Right forelimb (tissue), 1 donor: ENCODE measurements at regions not wholly inside any gene's neighbourhood (a gene's known extent, or its start where the extent isn't known, plus 50 kb on each side); places are given as distances from the start of the nearest gene placed in this dataset.
"Not testable (repeated sequence)": the region's sequence is repeated elsewhere in the genome, so short reads cannot be mapped to it uniquely, and the experiment has no call there.

Experiments used
- DNase-seq: peaks from one replicate; pipeline ENCODE4 v3.0.0-alpha.2; 2018

DNA sequence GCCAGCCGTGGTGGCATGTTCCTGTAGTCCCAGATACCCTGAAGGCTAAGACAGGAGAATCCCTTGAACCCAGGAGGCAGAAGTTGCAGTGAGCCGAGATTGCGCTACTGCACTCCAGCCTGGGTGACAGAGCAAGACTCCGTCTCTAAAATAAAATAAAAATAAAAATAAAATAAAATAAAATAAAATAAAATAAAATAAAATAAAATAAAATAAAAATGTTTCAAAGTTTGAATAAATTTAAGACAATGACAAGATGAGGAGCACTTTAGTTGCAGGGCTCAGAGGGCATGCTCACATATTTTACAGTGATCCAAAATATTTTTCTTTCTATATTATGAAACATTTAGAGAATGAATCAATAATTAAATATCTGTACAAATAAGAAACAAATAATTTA is 374.3 kb upstream of the ARRDC3 start:
- DNase-seq = not testable (repeated sequence)

DNA sequence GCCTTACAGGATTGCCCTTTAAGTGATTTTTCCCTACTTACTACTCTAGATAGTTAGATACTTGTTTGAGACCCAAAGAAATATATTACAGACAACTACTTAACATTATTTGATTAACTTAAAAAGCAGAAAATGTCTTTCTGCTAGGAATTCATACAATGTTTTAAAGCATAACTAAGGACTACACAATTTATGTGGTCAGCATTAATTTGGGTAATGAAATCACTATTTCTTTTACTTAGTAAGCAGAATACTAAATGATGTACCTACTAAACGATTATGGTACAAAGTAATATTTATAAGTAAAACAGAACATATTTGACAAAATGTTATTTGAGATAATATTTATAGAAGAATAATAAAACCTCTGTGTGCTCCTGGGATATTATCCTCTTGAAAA is 371.9 kb upstream of the ARRDC3 start:
- DNase-seq = no peak

DNA sequence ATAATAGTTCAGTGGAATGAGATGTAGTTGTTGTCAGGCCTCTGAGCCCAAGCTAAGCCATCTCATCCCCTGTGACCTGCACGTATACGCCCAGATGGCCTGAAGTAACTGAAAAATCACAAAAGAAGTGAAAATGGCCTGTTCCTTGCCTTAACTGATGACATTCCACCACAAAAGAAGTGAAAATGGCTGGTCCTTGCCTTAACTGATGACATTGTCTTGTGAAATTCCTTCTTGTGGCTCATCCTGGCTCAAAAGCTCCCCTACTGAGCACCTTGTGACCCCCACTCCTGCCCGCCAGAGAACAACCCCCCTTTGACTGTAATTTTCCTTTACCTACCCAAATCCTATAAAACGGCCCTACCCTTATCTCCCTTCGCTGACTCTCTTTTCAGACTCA is 361.4 kb upstream of the ARRDC3 start:
- DNase-seq = not testable (repeated sequence)

DNA sequence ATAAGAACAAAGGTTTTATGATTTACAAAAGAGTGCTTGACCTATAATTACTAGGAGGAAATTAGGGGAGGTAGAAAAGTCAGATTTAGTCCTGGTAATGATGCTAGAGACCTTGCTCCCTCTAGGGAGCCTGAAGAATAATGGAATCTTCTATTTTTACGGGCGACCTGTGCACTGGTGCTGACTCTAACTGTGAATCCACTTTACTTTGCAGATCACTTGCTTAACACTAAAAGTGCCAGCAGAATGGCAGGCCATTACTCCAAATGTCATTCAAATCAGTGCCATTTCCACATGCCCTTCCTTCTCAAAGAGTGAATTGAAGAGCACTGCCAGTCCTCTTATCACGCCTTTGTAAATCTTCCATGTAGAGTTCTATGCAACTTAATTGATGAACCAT is 359.4 kb upstream of the ARRDC3 start:
- no peak for DNase-seq

DNA sequence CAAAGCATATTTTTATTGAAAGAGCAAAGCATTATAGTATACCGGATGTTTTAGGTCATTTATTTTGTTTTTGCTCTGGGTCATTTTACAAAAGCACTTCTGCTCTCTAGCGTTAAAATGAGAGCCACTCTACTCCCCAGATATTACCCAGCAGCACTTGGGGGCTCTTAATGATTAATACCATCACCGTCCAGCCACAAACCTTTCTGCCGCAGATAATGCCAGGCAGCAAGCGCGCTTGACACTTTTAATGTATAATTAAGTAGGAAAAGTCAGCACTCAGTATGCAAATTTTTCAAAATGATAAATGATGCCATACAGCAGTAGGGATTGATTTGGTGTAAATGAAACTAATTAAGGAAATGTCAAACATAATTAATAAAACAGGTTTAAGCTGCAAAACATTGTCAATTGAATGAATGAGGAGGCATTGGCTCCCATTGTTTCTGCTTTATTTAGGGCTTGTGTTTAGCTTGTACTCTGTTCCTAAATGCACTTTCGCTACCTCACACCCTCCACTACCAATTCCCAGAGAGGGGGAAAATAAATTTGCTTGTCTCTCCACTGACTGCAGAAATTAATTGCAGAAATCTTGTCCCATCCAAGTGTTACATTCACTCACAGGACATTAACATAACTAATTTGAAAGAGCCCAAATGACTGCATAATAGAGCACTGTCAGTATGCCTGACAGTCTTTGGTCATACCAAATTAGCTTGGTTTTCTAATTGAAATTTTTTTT is 358.8 kb upstream of the ARRDC3 start:
- no peak for DNase-seq

DNA sequence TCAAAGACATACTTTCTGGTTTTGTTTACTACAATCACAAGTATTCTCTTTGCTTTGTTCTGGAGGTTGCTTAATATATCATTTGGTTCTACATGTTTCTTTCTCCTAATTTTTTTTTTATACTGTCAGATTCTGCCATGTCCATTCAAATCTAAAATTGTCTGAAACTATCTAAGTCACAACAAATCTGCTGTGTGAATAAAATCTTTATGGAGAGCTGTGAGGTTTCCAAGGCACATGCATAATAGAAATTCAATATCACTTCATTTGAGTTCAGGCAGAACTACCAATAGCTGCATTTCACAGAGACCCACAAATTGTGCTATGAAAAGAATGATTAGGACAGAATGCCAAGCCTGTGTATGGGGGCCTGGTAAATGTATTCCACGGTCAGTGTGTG is 346.9 kb upstream of the ARRDC3 start:
- no peak for DNase-seq

DNA sequence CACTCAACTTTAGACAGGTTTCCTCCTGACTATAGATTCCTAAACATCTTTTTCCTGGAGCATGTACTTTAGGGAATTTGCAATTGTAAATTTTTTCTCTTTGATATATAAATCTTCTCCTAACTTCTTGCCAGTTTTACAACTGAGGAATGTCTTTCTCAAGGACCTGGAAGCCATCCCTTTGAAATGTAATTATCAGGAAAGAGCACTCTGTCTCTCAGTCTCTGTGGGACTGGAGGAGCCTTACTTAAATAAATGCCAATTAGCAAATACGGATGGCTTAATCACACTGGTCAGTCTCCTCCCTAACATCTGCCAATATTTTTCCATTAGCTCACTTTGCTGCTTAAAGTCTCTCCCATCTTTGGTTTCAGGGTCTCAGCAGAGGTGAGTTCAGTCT is 344.3 kb upstream of the ARRDC3 start:
- DNase-seq = no peak

DNA sequence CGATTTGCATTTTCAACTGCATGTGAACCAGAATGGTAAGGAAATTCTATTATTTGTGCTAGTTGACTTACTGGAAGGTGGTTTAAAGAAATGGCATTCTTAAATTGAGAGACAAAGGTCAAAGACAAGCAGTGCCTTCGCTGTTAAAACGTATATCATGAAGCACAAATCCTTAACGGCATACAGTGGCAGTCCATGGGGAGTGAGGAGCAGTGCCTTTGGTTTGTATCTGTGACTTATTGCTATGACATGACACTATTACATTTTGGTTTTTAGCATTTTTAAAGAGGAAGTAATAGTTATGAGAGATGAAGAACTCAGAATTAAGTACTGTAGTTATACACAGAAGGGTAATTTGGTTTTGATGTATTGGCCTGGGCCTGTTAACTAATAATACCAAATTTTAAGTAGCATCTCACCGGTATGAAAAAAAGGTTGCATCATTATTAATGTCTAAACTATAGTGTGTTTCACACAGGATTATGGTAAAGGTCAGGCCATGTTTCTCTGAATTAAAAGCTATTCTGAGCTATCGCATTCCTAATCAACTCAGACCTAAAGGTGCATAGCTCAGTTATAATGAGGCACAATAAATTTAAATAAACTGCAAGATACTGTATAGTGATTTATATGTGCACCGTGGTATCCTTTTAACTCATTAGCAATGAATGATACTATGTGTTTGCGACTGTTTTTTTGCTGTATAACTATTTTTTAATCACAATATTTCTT is 339.8 kb upstream of the ARRDC3 start:
- no peak for DNase-seq

DNA sequence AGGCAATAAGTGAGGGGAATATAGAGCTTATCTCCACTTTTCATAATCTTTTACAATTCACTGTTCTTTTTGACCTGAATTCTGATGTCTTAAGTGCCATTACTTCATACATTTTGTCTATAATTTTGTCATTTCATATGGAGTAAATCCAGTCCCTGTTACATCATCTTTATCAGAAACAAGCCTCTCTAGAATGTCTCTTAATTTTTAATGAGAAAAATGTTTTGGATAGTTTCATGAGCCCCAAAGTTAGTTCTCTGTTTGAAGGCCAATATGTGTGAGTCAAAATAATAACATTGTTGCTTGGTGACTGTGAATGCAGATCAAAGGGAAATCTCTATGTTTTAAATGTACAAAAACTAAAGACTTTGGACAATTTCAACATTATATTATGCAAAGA is 329.6 kb upstream of the ARRDC3 start:
- DNase-seq = no peak

DNA sequence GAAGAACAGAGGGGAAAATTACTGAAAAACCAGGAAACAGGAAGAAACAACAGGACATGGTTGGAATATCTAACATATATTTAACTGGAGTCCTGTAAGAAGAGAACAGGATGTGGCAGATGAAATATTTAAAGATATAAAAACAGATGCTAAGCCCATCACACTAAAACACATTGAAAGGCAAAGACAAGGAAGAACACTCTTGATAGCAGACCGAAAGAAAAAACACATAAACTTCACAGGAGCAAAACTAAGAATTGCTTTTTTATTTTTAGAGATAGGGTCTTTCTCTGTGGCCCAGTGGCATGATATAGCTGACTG is 324.4 kb upstream of the ARRDC3 start:
- no peak for DNase-seq

DNA sequence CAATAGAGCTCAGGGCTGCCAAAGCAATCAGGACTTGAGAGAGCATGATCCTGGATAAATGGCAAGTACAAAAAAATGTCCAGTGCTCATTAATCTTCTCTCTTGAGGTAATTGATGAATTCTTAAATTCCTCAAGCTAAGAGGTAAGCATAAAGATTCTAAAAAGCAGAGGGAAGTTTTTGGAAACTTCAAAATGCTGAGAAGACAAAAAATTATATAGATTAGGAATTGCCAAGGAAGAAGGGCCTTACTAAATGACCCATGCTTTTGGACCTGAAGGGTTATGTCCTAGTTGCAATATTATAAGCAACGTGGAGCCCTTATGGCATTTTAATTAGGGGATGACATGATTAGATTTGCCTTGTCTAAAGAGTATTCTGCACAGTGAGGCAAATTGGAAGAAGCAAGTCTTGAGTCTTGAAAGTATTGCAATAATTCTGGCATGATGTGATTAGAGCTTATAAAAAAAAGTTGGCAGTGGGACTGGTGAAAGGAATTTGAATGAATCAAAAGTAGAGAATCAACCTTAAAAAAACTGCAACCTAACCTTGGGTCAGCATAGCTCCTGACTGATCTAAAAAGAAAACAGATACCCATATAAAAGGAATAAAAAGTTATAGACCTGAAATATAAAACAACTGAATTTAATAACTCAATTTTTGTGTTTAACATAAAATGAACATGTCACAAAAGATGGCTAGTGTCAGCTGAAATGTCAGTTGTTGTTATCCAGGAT is 323.8 kb upstream of the ARRDC3 start:
- no peak for DNase-seq

DNA sequence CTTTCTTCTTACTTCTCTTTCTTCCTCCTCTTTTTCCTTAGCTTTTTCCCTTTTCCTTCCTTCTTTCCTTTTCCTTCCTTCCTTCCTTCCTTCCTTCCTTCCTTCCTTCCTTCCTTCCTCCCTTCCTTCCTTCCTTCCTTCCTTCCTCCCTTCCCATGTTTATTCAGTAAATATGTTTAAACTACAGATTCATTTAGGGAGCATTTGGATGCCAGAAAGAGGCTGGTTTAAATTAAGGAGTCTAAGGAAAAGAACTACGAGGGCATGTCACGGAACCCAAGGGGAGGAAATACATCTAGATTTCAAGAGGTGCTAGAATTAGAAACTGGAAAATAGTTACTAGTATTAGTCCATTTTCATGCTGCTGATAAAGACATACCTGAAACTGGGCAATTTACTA is 320.0 kb upstream of the ARRDC3 start:
- DNase-seq = no peak

DNA sequence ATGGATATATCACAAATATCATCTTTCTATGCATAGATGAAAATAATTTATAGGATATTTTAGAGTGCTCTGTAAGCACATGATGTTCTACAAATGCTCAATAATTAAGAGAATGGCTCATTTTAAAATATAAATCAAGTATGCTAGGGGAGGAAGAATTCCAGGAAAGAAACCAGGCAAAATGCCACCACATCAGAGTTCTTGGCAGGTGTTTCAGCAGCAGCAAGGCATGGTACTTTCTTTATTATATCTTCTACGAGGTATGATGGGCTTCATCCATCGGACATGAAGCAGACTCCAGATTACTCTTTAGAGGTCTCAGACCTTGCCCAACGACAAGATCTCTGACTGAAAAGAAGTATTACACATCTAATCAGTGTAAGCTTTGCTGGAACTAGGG is 316.3 kb upstream of the ARRDC3 start:
- DNase-seq = no peak

DNA sequence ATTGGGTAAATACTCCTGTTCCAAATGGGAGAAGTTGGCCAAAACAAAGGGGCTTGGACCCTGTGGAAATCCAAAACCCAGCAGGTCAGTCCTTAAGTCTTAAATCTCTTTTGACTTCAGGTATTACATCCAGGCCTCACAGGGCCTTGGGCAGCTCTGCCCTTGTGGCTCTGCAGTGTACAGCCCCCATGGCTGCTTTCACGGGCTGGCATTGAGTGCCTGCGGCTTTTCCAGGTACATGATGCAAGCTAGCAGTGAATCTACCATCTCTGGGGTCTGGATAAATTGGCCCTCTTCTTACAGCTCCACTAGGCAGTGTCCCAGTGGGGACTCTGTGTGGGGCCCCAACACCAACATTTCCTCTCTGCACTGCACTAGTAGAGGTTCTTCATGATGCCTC is 308.5 kb upstream of the ARRDC3 start:
- DNase-seq = no peak

DNA sequence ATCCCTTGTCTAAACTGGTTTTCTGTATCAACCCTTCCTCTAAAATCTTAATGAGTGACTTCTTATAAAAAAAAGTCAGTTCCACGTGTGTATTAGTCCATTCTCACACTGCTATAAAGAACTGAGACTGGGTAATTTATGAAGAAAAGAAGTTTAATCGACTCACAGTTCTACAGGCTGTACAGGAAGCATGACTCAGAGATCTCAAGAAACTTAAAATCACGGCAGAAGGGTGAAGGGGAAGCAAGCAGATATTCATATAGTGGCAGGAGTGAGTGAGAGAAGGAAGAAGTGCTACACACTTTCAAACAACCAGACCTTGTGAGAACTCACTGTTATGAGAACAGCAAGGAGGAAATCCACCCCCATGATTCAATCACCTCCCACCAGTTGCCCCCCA is 307.8 kb upstream of the ARRDC3 start:
- DNase-seq = no peak

DNA sequence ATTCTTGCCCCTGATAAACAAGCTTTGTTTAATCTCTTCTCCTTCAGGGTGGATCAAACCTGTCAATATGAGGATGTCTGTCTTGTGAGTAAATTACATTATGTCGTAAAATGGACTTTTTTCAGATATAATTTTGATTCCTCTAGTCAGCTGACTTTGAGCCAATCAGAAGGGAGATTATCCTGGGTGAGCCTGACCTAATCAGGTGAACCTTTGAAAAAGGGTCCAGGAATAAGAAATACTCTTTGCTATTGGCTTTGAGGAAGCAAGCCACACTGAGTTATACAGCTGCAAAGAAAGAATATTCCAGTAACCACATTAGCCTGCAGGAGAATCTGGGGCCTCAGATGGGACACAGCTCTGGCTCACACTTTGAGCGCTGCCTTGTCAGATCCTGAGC is 304.3 kb upstream of the ARRDC3 start:
- DNase-seq = no peak

DNA sequence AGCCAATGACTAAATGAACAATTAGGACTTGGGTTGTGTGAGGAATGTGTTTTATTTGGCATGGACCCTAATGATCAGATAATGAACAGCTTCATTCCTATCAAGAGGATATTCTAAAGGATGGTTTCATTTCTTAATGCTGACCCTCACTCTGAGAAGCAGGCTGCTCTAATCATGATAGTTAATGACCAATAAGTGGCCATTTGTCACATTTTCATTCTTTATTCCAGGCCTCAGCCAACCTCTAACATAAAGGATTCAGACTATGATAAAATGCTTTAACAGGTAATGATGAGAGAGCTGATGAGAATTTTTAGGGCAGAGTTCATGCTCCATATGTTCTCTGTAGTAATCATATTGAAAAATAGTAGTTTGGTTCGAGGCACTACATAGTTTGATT is 301.5 kb upstream of the ARRDC3 start:
- DNase-seq = no peak

DNA sequence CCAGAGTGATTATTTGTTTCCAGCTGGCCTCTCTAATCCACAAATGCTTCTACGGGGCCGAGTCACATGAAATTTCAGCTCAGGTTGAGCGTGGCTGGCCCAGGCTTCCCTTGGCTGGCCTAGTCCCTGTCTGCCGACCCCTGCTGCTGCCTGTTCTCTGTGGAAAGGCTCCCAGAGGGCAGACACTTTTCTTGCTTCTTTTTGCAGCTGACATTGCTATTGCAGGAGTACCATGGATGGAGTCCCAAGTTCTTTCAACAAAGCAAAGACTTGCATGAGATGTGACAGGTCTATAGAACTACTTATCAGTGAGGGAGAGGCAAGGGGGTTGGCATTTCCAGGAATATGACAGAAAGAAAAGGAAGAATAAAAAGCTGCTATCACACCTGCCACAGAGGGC is 287.4 kb upstream of the ARRDC3 start:
- no peak for DNase-seq

DNA sequence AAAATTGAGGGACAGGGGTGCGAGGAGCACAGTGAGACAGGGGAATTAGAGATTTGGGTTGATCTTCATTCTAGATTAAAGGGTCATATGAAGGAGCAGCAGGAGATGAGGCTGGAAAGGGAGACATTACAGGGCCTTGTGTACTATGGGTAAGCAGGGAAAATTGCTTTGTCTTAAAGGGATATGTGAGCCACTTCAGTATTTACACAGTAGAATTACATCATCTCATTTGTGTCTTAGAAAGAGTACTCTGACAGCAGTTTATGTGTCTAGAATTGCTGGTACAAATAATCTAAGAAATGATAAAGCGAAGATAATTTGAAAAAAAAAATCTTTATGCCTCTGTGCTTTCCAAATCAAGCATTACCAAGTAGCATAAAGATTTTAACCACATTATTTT is 287.0 kb upstream of the ARRDC3 start:
- DNase-seq = no peak

DNA sequence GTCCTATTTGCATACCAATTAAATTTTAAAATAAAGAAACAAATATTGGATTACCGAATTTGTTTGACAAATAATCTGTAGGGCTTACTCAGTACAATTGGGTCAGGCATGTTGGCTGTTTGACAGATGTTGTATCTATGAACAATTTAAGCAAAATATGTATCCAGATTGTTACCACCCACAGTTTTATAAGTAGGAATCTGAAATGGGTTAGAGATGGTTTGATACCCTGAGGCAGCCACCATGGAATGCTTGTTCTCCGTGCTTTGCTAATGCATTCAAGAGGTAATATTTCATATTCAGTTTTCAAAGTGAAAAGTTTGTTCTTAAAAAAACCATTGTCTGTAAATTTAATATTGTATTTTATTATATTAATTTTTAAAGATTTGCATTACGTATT is 285.1 kb upstream of the ARRDC3 start:
- no peak for DNase-seq

DNA sequence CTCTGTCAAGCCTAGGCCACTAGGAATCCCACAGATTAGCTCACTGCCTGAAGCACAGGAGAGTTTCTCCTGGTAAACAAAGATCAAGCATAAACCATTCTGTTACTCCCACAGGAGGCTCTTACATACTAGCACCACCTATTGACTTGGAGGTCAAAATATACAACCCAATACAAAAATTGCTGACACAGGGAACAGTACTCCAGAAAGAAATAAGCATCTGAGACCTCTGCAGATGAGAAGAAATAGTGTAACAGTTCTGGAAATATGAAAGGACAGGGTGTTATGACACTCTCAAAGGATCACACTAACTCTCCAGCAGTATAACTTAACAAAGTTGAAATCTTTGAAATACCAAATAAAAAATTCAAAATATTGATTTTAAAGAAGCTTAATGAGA is 269.6 kb upstream of the ARRDC3 start:
- no peak for DNase-seq

DNA sequence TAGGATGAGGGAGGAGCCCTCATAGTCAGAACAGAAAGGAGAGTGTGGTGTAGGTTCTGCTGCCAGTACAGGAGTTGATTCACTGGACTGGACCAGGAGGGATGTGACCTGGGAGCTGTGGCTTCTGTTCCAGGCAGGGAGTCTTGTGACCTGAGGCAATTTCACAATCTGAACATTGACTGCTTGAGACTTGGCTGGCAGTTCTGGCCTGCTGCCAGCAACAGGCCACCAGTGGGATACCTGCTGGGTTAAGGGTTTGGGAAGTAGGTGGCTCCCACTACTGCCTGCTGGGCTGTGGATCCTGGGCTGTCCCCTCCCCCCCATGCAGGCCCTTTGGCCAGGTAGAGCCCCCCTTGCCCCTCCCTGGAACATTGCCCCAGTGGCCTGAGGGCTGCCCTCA is 268.6 kb upstream of the ARRDC3 start:
- no peak for DNase-seq

DNA sequence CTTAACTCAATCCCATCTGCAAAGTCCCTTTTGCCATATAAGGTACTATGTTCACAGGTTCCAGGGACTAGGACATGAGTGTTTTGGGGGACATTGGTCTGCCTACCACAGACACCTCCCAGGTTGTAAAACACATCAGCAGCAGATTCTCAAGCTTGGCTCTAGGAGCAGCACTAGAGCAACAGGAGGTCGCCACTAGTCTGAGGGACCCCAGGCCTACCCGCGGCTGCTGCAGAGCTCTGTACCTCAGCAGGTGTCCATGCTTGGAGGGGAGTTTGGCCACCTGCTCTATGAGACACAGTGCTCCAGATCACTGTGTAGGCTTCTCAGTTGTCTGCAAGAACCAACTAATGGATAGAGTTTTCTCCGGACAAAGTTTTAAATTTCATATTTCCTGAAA is 262.2 kb upstream of the ARRDC3 start:
- DNase-seq = peak; percentile 32

DNA sequence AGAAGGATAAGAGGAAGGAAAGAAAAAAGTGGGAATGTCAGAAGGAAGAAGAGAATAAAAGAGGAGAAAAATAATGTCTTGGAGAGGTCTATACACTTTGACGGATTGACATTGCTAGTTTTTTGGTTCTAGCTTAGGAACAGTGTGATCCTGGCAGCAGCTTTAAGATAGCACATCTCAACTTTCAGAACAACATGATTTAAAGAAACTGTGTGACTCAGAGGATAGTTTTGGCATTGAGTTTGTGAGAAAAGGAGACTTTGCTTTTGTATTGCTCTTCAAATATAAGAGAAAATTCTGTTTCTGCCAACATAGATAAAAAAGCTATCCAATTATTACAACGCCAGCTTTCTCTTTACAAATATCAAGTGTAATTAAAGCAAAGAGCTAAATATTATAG is 260.7 kb upstream of the ARRDC3 start:
- DNase-seq = no peak
